GM23338 (cell line): ENCODE measurements at regions not wholly inside any gene's neighbourhood (a gene's known extent, or its start where the extent isn't known, plus 50 kb on each side); places are given as distances from the start of the nearest gene placed in this dataset.

ENCODE experiments used
- ATAC-seq: fragments of 200-7000 bp; cut with Tn5 transposase; 3 replicates; pipeline ENCODE4 v1.9.1; 2020
- DNase-seq: peaks from one replicate; pipeline ENCODE4 v3.0.0-alpha.2; 2015; ENCODE audit warnings: low spot score
- H2AFZ ChIP-seq: fragments of 200-600 bp; sonication (generic); 2 replicates; pipeline ENCODE4 v1.8.0; 2016; ENCODE audit warnings: antibody characterized with exemption, mild to moderate bottlenecking, moderate library complexity
- H3F3A ChIP-seq: fragments of 200-600 bp; sonication (generic); replicated peaks from 2 replicates; pipeline ENCODE4 v1.8.0; 2017; ENCODE audit warnings: antibody characterized with exemption, mixed run types, low read depth
- H3K27ac ChIP-seq: fragments of 200-600 bp; sonication (generic); 2 replicates; pipeline ENCODE4 v1.6.1; 2016; ENCODE audit warnings: low read depth
- H3K27me3 ChIP-seq: fragments of 200-600 bp; sonication (generic); 2 replicates; pipeline ENCODE4 v1.8.0; 2016; ENCODE audit warnings: mild to moderate bottlenecking, mixed run types, moderate library complexity; ENCODE audit not compliant: insufficient read depth
- H3K36me3 ChIP-seq: fragments of 200-600 bp; sonication (generic); 2 replicates; pipeline ENCODE4 v1.8.0; 2016; ENCODE audit warnings: mild to moderate bottlenecking; ENCODE audit not compliant: insufficient read depth
- H3K4me1 ChIP-seq: fragments of 200-600 bp; sonication (generic); 2 replicates; pipeline ENCODE4 v1.8.0; 2016; ENCODE audit warnings: mild to moderate bottlenecking, moderate library complexity; ENCODE audit not compliant: insufficient read depth
- H3K4me2 ChIP-seq: fragments of 200-600 bp; sonication (generic); 2 replicates; pipeline ENCODE4 v1.7.1; 2017; ENCODE audit warnings: mixed run types
- H3K4me3 ChIP-seq: fragments of 200-600 bp; sonication (generic); 2 replicates; pipeline ENCODE4 v1.6.1; 2016; ENCODE audit warnings: mixed run types
- H3K79me2 ChIP-seq: fragments of 200-600 bp; sonication (generic); replicated peaks from 2 replicates; pipeline ENCODE4 v1.8.0; 2017; ENCODE audit warnings: mild to moderate bottlenecking; ENCODE audit not compliant: insufficient read depth
- H3K9me2 ChIP-seq: fragments of 200-600 bp; sonication (generic); 2 replicates; pipeline ENCODE4 v1.8.0; 2017; ENCODE audit not compliant: insufficient read depth
- H4K20me1 ChIP-seq: fragments of 200-600 bp; sonication (generic); replicated peaks from 2 replicates; pipeline ENCODE4 v1.8.0; 2017; ENCODE audit warnings: mild to moderate bottlenecking; ENCODE audit not compliant: insufficient read depth
- H3K27ac Mint-ChIP-seq: 2 replicates; pipeline ENCODE4 v1.8.0; 2020; ENCODE audit warnings: inconsistent platforms, mild to moderate bottlenecking, moderate library complexity, mixed read lengths
- H3K27me3 Mint-ChIP-seq: 3 replicates; pipeline ENCODE4 v1.8.0; 2022; ENCODE audit warnings: low read depth, mild to moderate bottlenecking, moderate library complexity, mixed read lengths, inconsistent platforms; ENCODE audit not compliant: insufficient read depth, poor library complexity
- H3K36me3 Mint-ChIP-seq: 3 replicates; pipeline ENCODE4 v1.8.0; 2021; ENCODE audit warnings: low read depth, mild to moderate bottlenecking, inconsistent platforms, moderate library complexity, mixed read lengths
- H3K4me1 Mint-ChIP-seq: 3 replicates; pipeline ENCODE4 v1.8.0; 2020; ENCODE audit warnings: mild to moderate bottlenecking, inconsistent platforms, mixed read lengths
- H3K4me3 Mint-ChIP-seq: 3 replicates; pipeline ENCODE4 v1.8.0; 2021; ENCODE audit warnings: moderate library complexity, mild to moderate bottlenecking, inconsistent platforms, mixed read lengths
- H3K9me3 Mint-ChIP-seq: 3 replicates; pipeline ENCODE4 v1.8.0; 2020; ENCODE audit warnings: moderate library complexity, mild to moderate bottlenecking, inconsistent platforms, mixed read lengths
- CREB1 ChIP-seq: fragments of 250-450 bp; sonication (Bioruptor Pico); IDR thresholded peaks from 2 replicates; pipeline ENCODE4 v1.5.0; 2020; ENCODE audit warnings: low read depth, mild to moderate bottlenecking, moderate library complexity
- EZH2 ChIP-seq: fragments of 200-600 bp; sonication (generic); IDR thresholded peaks from one replicate; pipeline ENCODE4 v1.8.0; 2017; ENCODE audit warnings: antibody characterized with exemption, mild to moderate bottlenecking, low read depth; ENCODE audit not compliant: unreplicated experiment
- EZH2phosphoT487 ChIP-seq: fragments of 200-600 bp; sonication (generic); IDR thresholded peaks from one replicate; pipeline ENCODE4 v1.8.1; 2018; ENCODE audit warnings: antibody characterized with exemption; ENCODE audit not compliant: unreplicated experiment
- JUNB ChIP-seq: IDR thresholded peaks from one replicate; pipeline ENCODE4 v1.6.1; 2016; ENCODE audit warnings: antibody characterized with exemption; ENCODE audit not compliant: unreplicated experiment
- NANOG ChIP-seq: IDR thresholded peaks from 2 replicates; pipeline ENCODE4 v1.6.1; 2016; ENCODE audit warnings: antibody characterized with exemption, borderline replicate concordance
- POLR2AphosphoS5 ChIP-seq: IDR thresholded peaks from 2 replicates; pipeline ENCODE4 v1.6.1; 2016; ENCODE audit warnings: antibody characterized with exemption, low read depth
- STAT1 ChIP-seq: IDR thresholded peaks from one replicate; pipeline ENCODE4 v1.6.1; 2016; ENCODE audit warnings: antibody characterized with exemption; ENCODE audit not compliant: unreplicated experiment
- ZNF114 ChIP-seq: fragments of 250-450 bp; sonication (Bioruptor Pico); IDR thresholded peaks from 2 replicates; pipeline ENCODE4 v1.5.0; 2020; ENCODE audit warnings: mild to moderate bottlenecking, moderate library complexity
- ZNF331 ChIP-seq: fragments of 250-450 bp; sonication (Bioruptor Pico); IDR thresholded peaks from 2 replicates; pipeline ENCODE4 v1.5.0; 2020; ENCODE audit warnings: low read depth, mild to moderate bottlenecking, moderate library complexity
- TF ChIP-seq, protein P1 (sequence below): fragments of 250-450 bp; sonication (Bioruptor Pico); IDR thresholded peaks from 2 replicates; pipeline ENCODE4 v1.5.0; 2020; ENCODE audit warnings: mild to moderate bottlenecking, moderate library complexity
- TF ChIP-seq, protein P2 (sequence below), 2 experiments: fragments of 200-600 bp in 1 of 2; sonication (generic) in 1 of 2; conservative IDR thresholded peaks; 2 replicates each; pipeline versions ENCODE4 v1.5.1 to v1.6.1; 2016 to 2017; ENCODE audit warnings: antibody characterized with exemption in 2 of 2, low read depth in 2 of 2, mild to moderate bottlenecking in 2 of 2, moderate library complexity in 1 of 2
- TF ChIP-seq, protein P3 (sequence below): IDR thresholded peaks from 2 replicates; pipeline ENCODE4 v1.6.1; 2016; ENCODE audit warnings: antibody characterized with exemption
- TF ChIP-seq, protein P4 (sequence below): IDR thresholded peaks from one replicate; pipeline ENCODE4 v1.6.1; 2018; ENCODE audit warnings: antibody characterized with exemption; ENCODE audit not compliant: unreplicated experiment

DNA sequence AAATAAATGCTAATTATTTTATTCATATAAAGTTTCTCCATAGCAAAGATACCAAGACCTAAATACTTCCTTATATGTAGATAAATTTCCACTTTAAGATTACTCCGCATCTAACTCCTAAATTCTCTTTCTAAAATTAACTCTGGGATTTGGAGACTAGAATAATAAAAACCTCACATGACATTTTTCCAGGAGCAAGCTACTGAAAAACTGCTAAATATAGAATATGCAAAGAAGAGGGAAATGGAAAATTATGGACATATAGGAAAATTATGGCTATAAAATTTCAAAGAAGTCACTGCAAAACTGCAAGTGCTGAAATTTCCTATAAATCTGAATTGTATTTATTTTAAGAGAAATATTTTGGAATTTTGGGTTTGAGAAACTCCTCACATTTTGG lies 186.2 kb downstream of the DUSP6 start:
- Histone ChIP-seq H4K20me1 (no peaks in the 10 kb centered on the region), H3K36me3 (no peaks in the 10 kb centered on the region), H3K9me2 (no peaks in the 10 kb centered on the region), H3K4me3 (no peak overlapping the region), H3K27me3 (peaks cover 34% of the 10 kb centered on the region; the same call in 1 of the 2 replicates), H3F3A (no peaks in the 10 kb centered on the region), H3K4me2 (no peak overlapping the region), H3K4me1 (no peaks in the 10 kb centered on the region; the same call in 1 of the 2 replicates), H3K27ac (no peak overlapping the region), H2AFZ (no peak overlapping the region), H3K79me2 (no peaks in the 10 kb centered on the region)
- H3K36me3 Mint-ChIP-seq = no peaks in the 10 kb centered on the region
- DNase-seq = no peak
- no peaks in the 10 kb centered on the region for H3K9me3 Mint-ChIP-seq
- no peak overlapping the region for H3K27ac Mint-ChIP-seq
- no peak for ATAC-seq
- peaks cover 1% of the 10 kb centered on the region for H3K27me3 Mint-ChIP-seq
- H3K4me3 Mint-ChIP-seq = no peak overlapping the region
- H3K4me1 Mint-ChIP-seq = peaks cover 9% of the 10 kb centered on the region
- TF ChIP-seq ZNF114 (CRISPR knock-in tag) = no peak
- no peak for TF ChIP-seq EZH2phosphoT487
- TF ChIP-seq CREB1 (CRISPR knock-in tag) = no peak
- TF ChIP-seq, protein P1, sequence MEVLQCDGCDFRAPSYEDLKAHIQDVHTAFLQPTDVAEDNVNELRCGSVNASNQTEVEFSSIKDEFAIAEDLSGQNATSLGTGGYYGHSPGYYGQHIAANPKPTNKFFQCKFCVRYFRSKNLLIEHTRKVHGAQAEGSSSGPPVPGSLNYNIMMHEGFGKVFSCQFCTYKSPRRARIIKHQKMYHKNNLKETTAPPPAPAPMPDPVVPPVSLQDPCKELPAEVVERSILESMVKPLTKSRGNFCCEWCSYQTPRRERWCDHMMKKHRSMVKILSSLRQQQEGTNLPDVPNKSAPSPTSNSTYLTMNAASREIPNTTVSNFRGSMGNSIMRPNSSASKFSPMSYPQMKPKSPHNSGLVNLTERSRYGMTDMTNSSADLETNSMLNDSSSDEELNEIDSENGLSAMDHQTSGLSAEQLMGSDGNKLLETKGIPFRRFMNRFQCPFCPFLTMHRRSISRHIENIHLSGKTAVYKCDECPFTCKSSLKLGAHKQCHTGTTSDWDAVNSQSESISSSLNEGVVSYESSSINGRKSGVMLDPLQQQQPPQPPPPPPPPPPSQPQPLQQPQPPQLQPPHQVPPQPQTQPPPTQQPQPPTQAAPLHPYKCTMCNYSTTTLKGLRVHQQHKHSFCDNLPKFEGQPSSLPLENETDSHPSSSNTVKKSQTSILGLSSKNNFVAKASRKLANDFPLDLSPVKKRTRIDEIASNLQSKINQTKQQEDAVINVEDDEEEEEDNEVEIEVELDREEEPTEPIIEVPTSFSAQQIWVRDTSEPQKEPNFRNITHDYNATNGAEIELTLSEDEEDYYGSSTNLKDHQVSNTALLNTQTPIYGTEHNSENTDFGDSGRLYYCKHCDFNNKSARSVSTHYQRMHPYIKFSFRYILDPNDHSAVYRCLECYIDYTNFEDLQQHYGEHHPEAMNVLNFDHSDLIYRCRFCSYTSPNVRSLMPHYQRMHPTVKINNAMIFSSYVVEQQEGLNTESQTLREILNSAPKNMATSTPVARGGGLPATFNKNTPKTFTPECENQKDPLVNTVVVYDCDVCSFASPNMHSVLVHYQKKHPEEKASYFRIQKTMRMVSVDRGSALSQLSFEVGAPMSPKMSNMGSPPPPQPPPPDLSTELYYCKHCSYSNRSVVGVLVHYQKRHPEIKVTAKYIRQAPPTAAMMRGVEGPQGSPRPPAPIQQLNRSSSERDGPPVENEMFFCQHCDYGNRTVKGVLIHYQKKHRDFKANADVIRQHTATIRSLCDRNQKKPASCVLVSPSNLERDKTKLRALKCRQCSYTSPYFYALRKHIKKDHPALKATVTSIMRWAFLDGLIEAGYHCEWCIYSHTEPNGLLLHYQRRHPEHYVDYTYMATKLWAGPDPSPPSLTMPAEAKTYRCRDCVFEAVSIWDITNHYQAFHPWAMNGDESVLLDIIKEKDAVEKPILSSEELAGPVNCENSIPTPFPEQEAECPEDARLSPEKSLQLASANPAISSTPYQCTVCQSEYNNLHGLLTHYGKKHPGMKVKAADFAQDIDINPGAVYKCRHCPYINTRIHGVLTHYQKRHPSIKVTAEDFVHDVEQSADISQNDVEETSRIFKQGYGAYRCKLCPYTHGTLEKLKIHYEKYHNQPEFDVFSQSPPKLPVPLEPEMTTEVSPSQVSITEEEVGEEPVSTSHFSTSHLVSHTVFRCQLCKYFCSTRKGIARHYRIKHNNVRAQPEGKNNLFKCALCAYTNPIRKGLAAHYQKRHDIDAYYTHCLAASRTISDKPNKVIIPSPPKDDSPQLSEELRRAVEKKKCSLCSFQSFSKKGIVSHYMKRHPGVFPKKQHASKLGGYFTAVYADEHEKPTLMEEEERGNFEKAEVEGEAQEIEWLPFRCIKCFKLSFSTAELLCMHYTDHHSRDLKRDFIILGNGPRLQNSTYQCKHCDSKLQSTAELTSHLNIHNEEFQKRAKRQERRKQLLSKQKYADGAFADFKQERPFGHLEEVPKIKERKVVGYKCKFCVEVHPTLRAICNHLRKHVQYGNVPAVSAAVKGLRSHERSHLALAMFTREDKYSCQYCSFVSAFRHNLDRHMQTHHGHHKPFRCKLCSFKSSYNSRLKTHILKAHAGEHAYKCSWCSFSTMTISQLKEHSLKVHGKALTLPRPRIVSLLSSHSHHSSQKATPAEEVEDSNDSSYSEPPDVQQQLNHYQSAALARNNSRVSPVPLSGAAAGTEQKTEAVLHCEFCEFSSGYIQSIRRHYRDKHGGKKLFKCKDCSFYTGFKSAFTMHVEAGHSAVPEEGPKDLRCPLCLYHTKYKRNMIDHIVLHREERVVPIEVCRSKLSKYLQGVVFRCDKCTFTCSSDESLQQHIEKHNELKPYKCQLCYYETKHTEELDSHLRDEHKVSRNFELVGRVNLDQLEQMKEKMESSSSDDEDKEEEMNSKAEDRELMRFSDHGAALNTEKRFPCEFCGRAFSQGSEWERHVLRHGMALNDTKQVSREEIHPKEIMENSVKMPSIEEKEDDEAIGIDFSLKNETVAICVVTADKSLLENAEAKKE (CRISPR knock-in tag) = no peak
- TF ChIP-seq, protein P2, sequence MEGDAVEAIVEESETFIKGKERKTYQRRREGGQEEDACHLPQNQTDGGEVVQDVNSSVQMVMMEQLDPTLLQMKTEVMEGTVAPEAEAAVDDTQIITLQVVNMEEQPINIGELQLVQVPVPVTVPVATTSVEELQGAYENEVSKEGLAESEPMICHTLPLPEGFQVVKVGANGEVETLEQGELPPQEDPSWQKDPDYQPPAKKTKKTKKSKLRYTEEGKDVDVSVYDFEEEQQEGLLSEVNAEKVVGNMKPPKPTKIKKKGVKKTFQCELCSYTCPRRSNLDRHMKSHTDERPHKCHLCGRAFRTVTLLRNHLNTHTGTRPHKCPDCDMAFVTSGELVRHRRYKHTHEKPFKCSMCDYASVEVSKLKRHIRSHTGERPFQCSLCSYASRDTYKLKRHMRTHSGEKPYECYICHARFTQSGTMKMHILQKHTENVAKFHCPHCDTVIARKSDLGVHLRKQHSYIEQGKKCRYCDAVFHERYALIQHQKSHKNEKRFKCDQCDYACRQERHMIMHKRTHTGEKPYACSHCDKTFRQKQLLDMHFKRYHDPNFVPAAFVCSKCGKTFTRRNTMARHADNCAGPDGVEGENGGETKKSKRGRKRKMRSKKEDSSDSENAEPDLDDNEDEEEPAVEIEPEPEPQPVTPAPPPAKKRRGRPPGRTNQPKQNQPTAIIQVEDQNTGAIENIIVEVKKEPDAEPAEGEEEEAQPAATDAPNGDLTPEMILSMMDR (conservative IDR thresholded peaks at IDR 0.05; ENCODE audit: low read depth in 2 of 2) = no peak
- TF ChIP-seq NANOG = no peak
- TF ChIP-seq ZNF331 (CRISPR knock-in tag) = no peak
- no peak for TF ChIP-seq JUNB
- TF ChIP-seq, protein P3, sequence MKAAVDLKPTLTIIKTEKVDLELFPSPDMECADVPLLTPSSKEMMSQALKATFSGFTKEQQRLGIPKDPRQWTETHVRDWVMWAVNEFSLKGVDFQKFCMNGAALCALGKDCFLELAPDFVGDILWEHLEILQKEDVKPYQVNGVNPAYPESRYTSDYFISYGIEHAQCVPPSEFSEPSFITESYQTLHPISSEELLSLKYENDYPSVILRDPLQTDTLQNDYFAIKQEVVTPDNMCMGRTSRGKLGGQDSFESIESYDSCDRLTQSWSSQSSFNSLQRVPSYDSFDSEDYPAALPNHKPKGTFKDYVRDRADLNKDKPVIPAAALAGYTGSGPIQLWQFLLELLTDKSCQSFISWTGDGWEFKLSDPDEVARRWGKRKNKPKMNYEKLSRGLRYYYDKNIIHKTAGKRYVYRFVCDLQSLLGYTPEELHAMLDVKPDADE = no peak
- no peak for TF ChIP-seq POLR2AphosphoS5
- TF ChIP-seq STAT1 = no peak
- TF ChIP-seq EZH2 = no peak
- TF ChIP-seq, protein P4, sequence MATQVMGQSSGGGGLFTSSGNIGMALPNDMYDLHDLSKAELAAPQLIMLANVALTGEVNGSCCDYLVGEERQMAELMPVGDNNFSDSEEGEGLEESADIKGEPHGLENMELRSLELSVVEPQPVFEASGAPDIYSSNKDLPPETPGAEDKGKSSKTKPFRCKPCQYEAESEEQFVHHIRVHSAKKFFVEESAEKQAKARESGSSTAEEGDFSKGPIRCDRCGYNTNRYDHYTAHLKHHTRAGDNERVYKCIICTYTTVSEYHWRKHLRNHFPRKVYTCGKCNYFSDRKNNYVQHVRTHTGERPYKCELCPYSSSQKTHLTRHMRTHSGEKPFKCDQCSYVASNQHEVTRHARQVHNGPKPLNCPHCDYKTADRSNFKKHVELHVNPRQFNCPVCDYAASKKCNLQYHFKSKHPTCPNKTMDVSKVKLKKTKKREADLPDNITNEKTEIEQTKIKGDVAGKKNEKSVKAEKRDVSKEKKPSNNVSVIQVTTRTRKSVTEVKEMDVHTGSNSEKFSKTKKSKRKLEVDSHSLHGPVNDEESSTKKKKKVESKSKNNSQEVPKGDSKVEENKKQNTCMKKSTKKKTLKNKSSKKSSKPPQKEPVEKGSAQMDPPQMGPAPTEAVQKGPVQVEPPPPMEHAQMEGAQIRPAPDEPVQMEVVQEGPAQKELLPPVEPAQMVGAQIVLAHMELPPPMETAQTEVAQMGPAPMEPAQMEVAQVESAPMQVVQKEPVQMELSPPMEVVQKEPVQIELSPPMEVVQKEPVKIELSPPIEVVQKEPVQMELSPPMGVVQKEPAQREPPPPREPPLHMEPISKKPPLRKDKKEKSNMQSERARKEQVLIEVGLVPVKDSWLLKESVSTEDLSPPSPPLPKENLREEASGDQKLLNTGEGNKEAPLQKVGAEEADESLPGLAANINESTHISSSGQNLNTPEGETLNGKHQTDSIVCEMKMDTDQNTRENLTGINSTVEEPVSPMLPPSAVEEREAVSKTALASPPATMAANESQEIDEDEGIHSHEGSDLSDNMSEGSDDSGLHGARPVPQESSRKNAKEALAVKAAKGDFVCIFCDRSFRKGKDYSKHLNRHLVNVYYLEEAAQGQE = no peak
